ENCODE measurements at regions not wholly inside any gene's neighbourhood (a gene's known extent, or its start where the extent isn't known, plus 50 kb on each side); places are given as distances from the start of the nearest gene placed in this dataset.

GRCh38 chr4:186347743-186348142, 81.8 kb downstream of the F11 start:
- H3K36me3 ChIP-seq (ENCODE audit: control insufficient read depth in 2 of 2, insufficient read depth in 2 of 2, low read length in 1 of 2) = no peaks in the 10 kb centered on the region
- CTCF ChIA-PET = no interaction called here
- no peak overlapping the region for H2AFZ ChIP-seq (ENCODE audit: control insufficient read depth, low read depth, low read length)
- POLR2A ChIA-PET = no interaction called here
- in situ Hi-C loops (cut with MboI) = no loop called here
- no peak overlapping the region for H3K9ac ChIP-seq (ENCODE audit: control insufficient read depth, insufficient read depth, low read length)
- 52% methylated on average over 12 of the region's 12 CpGs for WGBS (ENCODE audit: insufficient coverage, insufficient replicate concordance, low lambda C conversion rate, missing lambda C conversion rate)
- H4K20me1 ChIP-seq (ENCODE audit: control insufficient read depth, insufficient read depth) = no peaks in the 10 kb centered on the region
- BruUV-seq (replicated peaks) = no TSS peak
- TF ChIP-seq CREM (IDR thresholded peaks at IDR 0.05; ENCODE audit: low read depth) = no peak
- TF ChIP-seq JUNB (IDR thresholded peaks at IDR 0.05) = no peak
- no peak for TF ChIP-seq SMARCA5 (IDR thresholded peaks at IDR 0.05)
- TF ChIP-seq LARP7 (IDR thresholded peaks at IDR 0.05) = no peak
- H3K27ac ChIP-seq (ENCODE audit: control insufficient read depth, insufficient read depth) = no peak overlapping the region
- ATAC-seq (no peak), FAIRE-seq (no peak), DNase-seq (ENCODE audit: low read depth, low spot score) (no peak)
- no peaks in the 10 kb centered on the region for H3K79me2 ChIP-seq (ENCODE audit: control insufficient read depth, insufficient read depth, low read length)
- H3K27me3 ChIP-seq (replicated peaks in 1 of 2; ENCODE audit: control insufficient read depth in 2 of 2, insufficient read depth in 2 of 2, low read length in 1 of 2) = no peaks in the 10 kb centered on the region
- H3K4me2 ChIP-seq (ENCODE audit: control insufficient read depth, insufficient read depth) = no peak overlapping the region
- SMC1A ChIA-PET (ENCODE audit: uncharacterized antibody, unreplicated experiment) = interaction anchor here (0.6 kb wide), 1 partner anchor 13 kb away, joined by 3 read pairs; no protein-coding TSS in a partner anchor
- RAD21 ChIA-PET (ENCODE audit: unreplicated experiment) = no interaction called here
- intact Hi-C loops (cut with micrococcal nuclease; ENCODE audit: unreplicated experiment) = no loop called here
- no peaks in the 10 kb centered on the region for H3K4me1 ChIP-seq (ENCODE audit: control insufficient read depth, insufficient read depth, low read length)
- H3K9me3 ChIP-seq (replicated peaks; ENCODE audit: control insufficient read depth, insufficient read depth, low read length) = no peaks in the 10 kb centered on the region
- H3K4me3 ChIP-seq = no peak overlapping the region

DNA sequence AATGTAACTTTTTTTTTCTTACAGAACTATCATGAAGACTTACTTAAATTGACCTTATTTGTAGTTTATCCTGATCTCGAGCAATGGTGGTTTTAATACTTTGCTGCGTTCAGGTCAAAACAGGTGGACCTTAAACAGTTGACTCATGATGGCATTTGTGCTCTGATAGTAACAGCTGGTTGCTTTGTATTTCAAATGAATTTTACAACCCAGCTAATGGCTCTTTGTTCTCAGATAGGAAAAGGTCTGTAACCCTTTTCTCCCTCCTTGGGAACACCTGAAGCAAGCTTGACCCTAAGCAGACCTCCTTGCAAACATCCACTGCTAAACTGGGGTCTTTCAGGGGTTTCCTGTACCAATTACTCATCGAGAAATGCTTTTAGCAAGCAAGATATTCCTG, 79.2 kb downstream of the F11 start:
- intact Hi-C loops (cut with micrococcal nuclease; ENCODE audit: unreplicated experiment) = no loop called here
- no peak overlapping the region for H2AFZ ChIP-seq (ENCODE audit: control insufficient read depth, low read depth, low read length)
- ATAC-seq (no peak), FAIRE-seq (no peak), DNase-seq (ENCODE audit: low read depth, low spot score) (no peak)
- CTCF ChIA-PET = no interaction called here
- no peak overlapping the region for H3K4me2 ChIP-seq (ENCODE audit: control insufficient read depth, insufficient read depth)
- H3K36me3 ChIP-seq (ENCODE audit: control insufficient read depth in 2 of 2, insufficient read depth in 2 of 2, low read length in 1 of 2) = no peaks in the 10 kb centered on the region
- H4K20me1 ChIP-seq (ENCODE audit: control insufficient read depth, insufficient read depth) = no peaks in the 10 kb centered on the region
- no peaks in the 10 kb centered on the region for H3K79me2 ChIP-seq (ENCODE audit: control insufficient read depth, insufficient read depth, low read length)
- H3K4me3 ChIP-seq = no peak overlapping the region
- no peak overlapping the region for H3K27ac ChIP-seq (ENCODE audit: control insufficient read depth, insufficient read depth)
- RAD21 ChIA-PET (ENCODE audit: unreplicated experiment) = no interaction called here
- SMC1A ChIA-PET (ENCODE audit: uncharacterized antibody, unreplicated experiment) = no interaction called here
- in situ Hi-C loops (cut with MboI) = no loop called here
- no peaks in the 10 kb centered on the region for H3K9me3 ChIP-seq (replicated peaks; ENCODE audit: control insufficient read depth, insufficient read depth, low read length)
- POLR2A ChIA-PET = no interaction called here
- no peak overlapping the region for H3K9ac ChIP-seq (ENCODE audit: control insufficient read depth, insufficient read depth, low read length)
- no TSS peak for BruUV-seq (replicated peaks)
- WGBS (ENCODE audit: insufficient coverage, insufficient replicate concordance, low lambda C conversion rate, missing lambda C conversion rate) = 0% methylated on average over 3 of the region's 3 CpGs
- no peaks in the 10 kb centered on the region for H3K27me3 ChIP-seq (replicated peaks in 1 of 2; ENCODE audit: control insufficient read depth in 2 of 2, insufficient read depth in 2 of 2, low read length in 1 of 2)
- H3K4me1 ChIP-seq (ENCODE audit: control insufficient read depth, insufficient read depth, low read length) = no peaks in the 10 kb centered on the region
- TF ChIP-seq, protein P1, sequence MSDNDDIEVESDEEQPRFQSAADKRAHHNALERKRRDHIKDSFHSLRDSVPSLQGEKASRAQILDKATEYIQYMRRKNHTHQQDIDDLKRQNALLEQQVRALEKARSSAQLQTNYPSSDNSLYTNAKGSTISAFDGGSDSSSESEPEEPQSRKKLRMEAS (IDR thresholded peaks at IDR 0.05; ENCODE audit: low read depth, low read length) = no peak
- TF ChIP-seq NFIC (IDR thresholded peaks at IDR 0.05; ENCODE audit: low read depth, low read length) = no peak
- no peak for TF ChIP-seq CBX5 (IDR thresholded peaks at IDR 0.05; ENCODE audit: low read depth)
- TF ChIP-seq ETV6 (conservative IDR thresholded peaks at IDR 0.05 in 1 of 2, IDR thresholded peaks at IDR 0.05 in 1 of 2; ENCODE audit: borderline replicate concordance in 1 of 2, low read depth in 1 of 2) = no peak
- no peak for TF ChIP-seq HDGF (IDR thresholded peaks at IDR 0.05)
- TF ChIP-seq EED (IDR thresholded peaks at IDR 0.05; ENCODE audit: low read depth) = no peak
- no peak for TF ChIP-seq HDAC2 (IDR thresholded peaks at IDR 0.05)
- no peak for TF ChIP-seq ZBED1 (IDR thresholded peaks at IDR 0.05; ENCODE audit: borderline replicate concordance)
- no peak for TF ChIP-seq PML (IDR thresholded peaks at IDR 0.05; ENCODE audit: low read length)
- TF ChIP-seq NRF1 (conservative IDR thresholded peaks at IDR 0.05; ENCODE audit: low read depth, low read length) = no peak
- TF ChIP-seq SIX5 (IDR thresholded peaks at IDR 0.05; ENCODE audit: low read depth, low read length, severe bottlenecking) = no peak
- no peak for TF ChIP-seq ESRRA (IDR thresholded peaks at IDR 0.05; ENCODE audit: low read length)
- TF ChIP-seq BCLAF1 (IDR thresholded peaks at IDR 0.05) = no peak
- TF ChIP-seq CREB1 (IDR thresholded peaks at IDR 0.05; ENCODE audit: low read depth) = no peak
- TF ChIP-seq NFYA (IDR thresholded peaks at IDR 0.05; ENCODE audit: borderline replicate concordance, low read depth, low read length) = no peak
- TF ChIP-seq ZNF384 (IDR thresholded peaks at IDR 0.05; ENCODE audit: borderline replicate concordance, low read depth, low read length) = no peak

Measured in GM12878 (cell line).